CD4-positive, alpha-beta memory T cell (primary cell): ENCODE measurements at regions not wholly inside any gene's neighbourhood (a gene's known extent, or its start where the extent isn't known, plus 50 kb on each side); places are given as distances from the start of the nearest gene placed in this dataset.
A peak's percentile ranks its signal among the peaks of the same experiment; 100 is the strongest.

ENCODE experiments used
- CTCF ChIA-PET: fragments of 350-600 bp; sonication (Branson Sonifier 250); formaldehyde crosslinking; loops from one replicate; lab custom pipeline; 2021; ENCODE audit warnings: inconsistent platforms; ENCODE audit not compliant: partially characterized antibody; lab: Charles Lee
- POLR2A ChIA-PET: fragments of 350-600 bp; sonication (Branson Sonifier 250); formaldehyde crosslinking; loops from one replicate; lab custom pipeline; 2021; ENCODE audit not compliant: partially characterized antibody; lab: Charles Lee
- DNase-seq, 5 donors: peaks; one replicate each; pipeline versions ENCODE4 v3.0.0 to v3.0.0-alpha.2; 2020 to 2022; ENCODE audit warnings: mixed read lengths in 1 of 5
- H3K27ac ChIP-seq: one replicate; pipeline ENCODE4 v1.7.0; 2013; ENCODE audit warnings: low read depth, low read length
- H3K27me3 ChIP-seq: 2 replicates; pipeline ENCODE4 v1.7.0; 2013; ENCODE audit warnings: mild to moderate bottlenecking, low read length, moderate library complexity; ENCODE audit not compliant: insufficient read depth
- H3K36me3 ChIP-seq: 2 replicates; pipeline ENCODE4 v1.7.0; 2013; ENCODE audit warnings: mild to moderate bottlenecking, low read length, moderate library complexity; ENCODE audit not compliant: insufficient read depth
- H3K4me1 ChIP-seq: 2 replicates; pipeline ENCODE4 v1.7.0; 2013; ENCODE audit warnings: mild to moderate bottlenecking, low read length, moderate library complexity; ENCODE audit not compliant: insufficient read depth
- H3K4me3 ChIP-seq, 2 donors: one replicate each; pipeline ENCODE4 v1.7.0; 2013; ENCODE audit warnings: low read length in 2 of 2, mild to moderate bottlenecking in 1 of 2
- H3K9me3 ChIP-seq, 2 donors: one replicate each; pipeline ENCODE4 v1.7.0; 2013; ENCODE audit warnings: low read length in 2 of 2, control low read depth in 1 of 2; ENCODE audit not compliant: control insufficient read depth in 1 of 2
- H3K27ac Mint-ChIP-seq, 7 donors: one replicate each; pipeline ENCODE4 v1.8.0; 2020 to 2021; ENCODE audit warnings: mixed read lengths in 7 of 7, mild to moderate bottlenecking in 6 of 7, inconsistent platforms in 3 of 7, moderate library complexity in 3 of 7
- H3K27me3 Mint-ChIP-seq, 2 donors: one replicate each; pipeline ENCODE4 v1.8.0; 2020 to 2021; ENCODE audit warnings: mixed read lengths in 2 of 2
- H3K36me3 Mint-ChIP-seq, 2 donors: one replicate each; pipeline ENCODE4 v1.8.0; 2020 to 2021; ENCODE audit warnings: mixed read lengths in 2 of 2, inconsistent platforms in 1 of 2, mild to moderate bottlenecking in 1 of 2
- H3K4me1 Mint-ChIP-seq, 4 donors: one replicate each; pipeline ENCODE4 v1.8.0; 2020 to 2021; ENCODE audit warnings: mixed read lengths in 4 of 4, mild to moderate bottlenecking in 1 of 4
- H3K4me3 Mint-ChIP-seq, 8 donors: one replicate each; pipeline ENCODE4 v1.8.0; 2020 to 2021; ENCODE audit warnings: mixed read lengths in 8 of 8, mild to moderate bottlenecking in 7 of 8, moderate library complexity in 6 of 8, inconsistent platforms in 3 of 8
- H3K9me3 Mint-ChIP-seq, 8 donors: one replicate each; pipeline ENCODE4 v1.8.0; 2020 to 2021; ENCODE audit warnings: mixed read lengths in 8 of 8, mild to moderate bottlenecking in 5 of 8, inconsistent platforms in 3 of 8, moderate library complexity in 1 of 8
- intact Hi-C: fragments of 100-400 bp; cut with micrococcal nuclease; formaldehyde crosslinking; loops from one replicate; pipeline ENCODE4 v1.15.1; 2023

DNA sequence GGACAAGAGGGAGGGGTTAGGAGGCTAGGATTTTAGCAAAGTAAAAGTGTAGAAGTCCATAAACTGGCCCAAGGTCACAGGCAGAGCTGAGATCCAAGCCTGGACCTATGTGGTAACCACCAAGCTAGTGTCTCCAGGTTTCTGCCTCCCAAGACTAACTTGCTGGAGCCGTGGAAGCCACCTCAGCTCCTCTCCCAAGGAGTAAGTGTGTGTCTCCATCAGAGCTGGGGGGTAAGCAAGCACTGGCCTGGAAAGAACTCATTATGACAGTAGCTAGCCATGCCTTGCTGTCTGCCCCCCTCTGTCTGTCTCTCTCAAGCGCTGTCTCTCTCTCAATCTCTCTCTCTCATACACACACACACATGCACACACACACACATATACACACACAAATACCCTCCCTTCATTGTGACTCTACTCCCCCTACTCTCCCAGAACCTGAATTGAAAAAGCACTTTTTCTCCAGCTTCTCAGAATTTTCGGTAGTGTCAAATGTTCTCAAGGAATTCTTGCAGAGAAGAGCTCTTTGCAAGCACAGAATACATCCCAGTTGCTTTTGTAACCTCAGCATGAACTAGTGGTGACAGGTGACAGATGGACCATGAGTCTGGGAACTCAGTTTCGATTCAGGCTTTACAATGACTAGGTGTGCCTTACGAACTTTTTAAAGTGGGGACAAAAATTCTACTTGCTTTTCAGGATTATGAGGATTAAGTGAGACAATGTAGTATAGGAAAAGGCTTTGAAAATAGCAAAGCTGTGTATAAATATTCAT is 238.0 kb upstream of the FGGY start:
- H3K4me1 Mint-ChIP-seq, result peaks cover 12 to 30% (median 19%) of the 10 kb centered on the region in 4 donors
- H3K27me3 ChIP-seq, result no peaks in the 10 kb centered on the region
- H3K9me3 Mint-ChIP-seq, result peaks cover 0 to 5% (median 0%) of the 10 kb centered on the region in 8 donors
- peak overlapping the region in 1 of 7 donors; percentile 28 for H3K27ac Mint-ChIP-seq
- no peak overlapping the region for H3K27ac ChIP-seq
- H3K36me3 Mint-ChIP-seq, result no peaks in the 10 kb centered on the region
- ChIA-PET CTCF (interaction anchor here (1.3 kb wide), 1 partner anchor 12 kb away, joined by 4 read pairs; no protein-coding TSS in a partner anchor), POLR2A (interaction anchor here (1.0 kb wide), 2 partner anchors 12 to 275 kb away, joined by 3 read pairs; partner anchors contain the start of gene JUN)
- no peaks in the 10 kb centered on the region for H3K36me3 ChIP-seq
- H3K4me3 Mint-ChIP-seq, result no peak overlapping the region
- H3K27me3 Mint-ChIP-seq, result peaks cover 0 to 4% of the 10 kb centered on the region in 2 donors
- no peak overlapping the region for H3K4me3 ChIP-seq
- DNase-seq, result no peak
- H3K9me3 ChIP-seq, result no peaks in the 10 kb centered on the region
- H3K4me1 ChIP-seq, result peaks cover 12% of the 10 kb centered on the region
- intact Hi-C loops, result no loop called here

DNA sequence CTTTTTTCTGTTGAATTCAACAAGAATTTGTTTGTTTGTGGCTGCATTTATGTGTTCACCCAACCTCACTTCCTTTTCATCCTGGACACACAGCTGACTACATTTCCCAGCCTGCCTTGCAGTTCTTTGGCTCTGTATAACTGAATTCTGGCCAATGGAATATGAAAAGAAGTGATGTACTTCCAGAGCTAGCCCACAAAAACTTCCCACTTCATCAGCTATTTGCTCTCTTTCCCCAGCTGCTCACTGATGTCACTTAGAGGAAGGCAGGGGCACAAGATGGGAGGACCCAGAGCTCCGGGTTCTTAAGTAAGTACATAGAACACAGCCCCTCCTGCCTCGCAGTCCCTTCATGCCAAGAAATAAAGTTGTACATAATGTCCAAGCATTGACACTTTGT is 235.0 kb upstream of the FGGY start:
- no peak overlapping the region for H3K27ac ChIP-seq
- Mint-ChIP-seq H3K36me3 (no peaks in the 10 kb centered on the region), H3K27ac (peak overlapping the region in 1 of 7 donors; percentile 59), H3K4me3 (no peak overlapping the region), H3K4me1 (peaks cover 15 to 36% (median 28%) of the 10 kb centered on the region in 4 donors), H3K27me3 (no peaks in the 10 kb centered on the region), H3K9me3 (peaks cover 0 to 2% (median 0%) of the 10 kb centered on the region in 8 donors)
- H3K36me3 ChIP-seq, result no peaks in the 10 kb centered on the region
- no peak for DNase-seq
- ChIA-PET POLR2A (interaction anchor here (0.9 to 1.2 kb wide), 2 partner anchors 245 to 279 kb away, joined by 3 read pairs; no protein-coding TSS in a partner anchor), CTCF (interaction anchor here (1.2 kb wide), 1 partner anchor 10 kb away, joined by 3 read pairs; no protein-coding TSS in a partner anchor)
- no peak overlapping the region for H3K4me3 ChIP-seq
- H3K9me3 ChIP-seq, result no peaks in the 10 kb centered on the region
- no peaks in the 10 kb centered on the region for H3K27me3 ChIP-seq
- intact Hi-C loops, result no loop called here
- H3K4me1 ChIP-seq, result peaks cover 19% of the 10 kb centered on the region

DNA sequence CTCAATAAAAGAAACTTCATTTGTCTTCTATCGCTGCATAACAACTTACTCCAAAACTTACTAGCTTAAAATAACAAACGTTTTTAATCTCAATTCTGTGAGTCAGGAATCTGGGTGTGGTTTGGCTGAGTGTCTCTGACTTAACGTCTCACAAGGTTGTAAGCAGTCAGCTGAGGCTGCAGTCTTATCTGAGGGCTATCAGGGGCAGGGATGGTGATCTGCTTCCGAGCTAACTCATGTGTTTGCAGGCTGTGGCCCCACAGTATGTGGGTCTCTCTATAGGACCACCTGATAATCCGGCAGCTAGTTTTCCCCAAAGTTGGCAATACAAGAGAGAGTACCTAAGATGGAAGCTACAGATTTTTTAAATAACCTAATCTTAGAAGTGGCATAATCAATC is 234.2 kb upstream of the FGGY start:
- Histone ChIP-seq H3K27ac (no peak overlapping the region), H3K4me3 (no peak overlapping the region), H3K9me3 (no peaks in the 10 kb centered on the region), H3K4me1 (peaks cover 19% of the 10 kb centered on the region), H3K27me3 (no peaks in the 10 kb centered on the region), H3K36me3 (no peaks in the 10 kb centered on the region)
- ChIA-PET POLR2A (interaction anchor here (0.9 to 1.2 kb wide), 2 partner anchors 10 to 279 kb away, joined by 3 read pairs; partner anchors contain the start of gene JUN), CTCF (interaction anchor here (1.1 kb wide), 1 partner anchor 637 kb away, joined by 3 read pairs; no protein-coding TSS in a partner anchor)
- Mint-ChIP-seq H3K36me3 (no peaks in the 10 kb centered on the region), H3K9me3 (peaks cover 0 to 2% (median 0%) of the 10 kb centered on the region in 8 donors), H3K27me3 (no peaks in the 10 kb centered on the region), H3K27ac (no peak overlapping the region), H3K4me1 (peaks cover 15 to 35% (median 28%) of the 10 kb centered on the region in 4 donors), H3K4me3 (no peak overlapping the region)
- intact Hi-C loops, result no loop called here
- DNase-seq, result no peak

DNA sequence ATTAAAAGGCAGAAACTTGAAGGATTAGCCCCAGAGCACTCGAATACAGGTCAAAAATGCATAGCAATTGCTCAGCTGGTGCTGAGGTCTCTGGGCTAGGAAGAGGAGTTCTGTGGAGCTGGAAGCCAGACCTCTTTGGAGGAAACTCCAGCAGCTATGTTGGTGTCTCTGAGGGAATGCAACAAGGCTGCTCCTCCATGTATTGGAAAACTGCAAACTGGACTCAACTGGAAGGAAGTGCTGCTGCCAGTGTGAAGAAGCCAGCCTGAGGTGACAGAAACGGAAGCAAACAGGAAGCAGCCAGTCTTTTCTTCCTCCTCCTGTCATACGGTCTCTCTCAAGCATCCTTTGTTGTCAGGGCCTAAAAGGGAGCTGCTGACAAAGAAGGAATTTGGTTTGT is 233.4 kb upstream of the FGGY start:
- ChIA-PET CTCF (interaction anchor here (1.2 kb wide), 1 partner anchor 20 kb away, joined by 3 read pairs; no protein-coding TSS in a partner anchor), POLR2A (interaction anchor here (0.9 to 1.2 kb wide), 3 partner anchors 11 to 280 kb away, joined by 3 read pairs; partner anchors contain the start of gene JUN)
- DNase-seq, result peak in 2 of 5 donors; percentile 19 to 41
- Histone ChIP-seq H3K36me3 (no peaks in the 10 kb centered on the region), H3K9me3 (no peaks in the 10 kb centered on the region), H3K27me3 (no peaks in the 10 kb centered on the region), H3K4me3 (no peak overlapping the region), H3K4me1 (peaks cover 19% of the 10 kb centered on the region), H3K27ac (no peak overlapping the region)
- H3K9me3 Mint-ChIP-seq, result peaks cover 0 to 2% (median 0%) of the 10 kb centered on the region in 8 donors
- H3K4me1 Mint-ChIP-seq, result peaks cover 15 to 32% (median 28%) of the 10 kb centered on the region in 4 donors
- H3K27me3 Mint-ChIP-seq, result no peaks in the 10 kb centered on the region
- H3K4me3 Mint-ChIP-seq, result peak overlapping the region in 6 of 8 donors; percentile 3 to 68 (median 44)
- H3K36me3 Mint-ChIP-seq, result no peaks in the 10 kb centered on the region
- intact Hi-C loops, result no loop called here
- peak overlapping the region; percentile 52 to 81 (median 61) for H3K27ac Mint-ChIP-seq

DNA sequence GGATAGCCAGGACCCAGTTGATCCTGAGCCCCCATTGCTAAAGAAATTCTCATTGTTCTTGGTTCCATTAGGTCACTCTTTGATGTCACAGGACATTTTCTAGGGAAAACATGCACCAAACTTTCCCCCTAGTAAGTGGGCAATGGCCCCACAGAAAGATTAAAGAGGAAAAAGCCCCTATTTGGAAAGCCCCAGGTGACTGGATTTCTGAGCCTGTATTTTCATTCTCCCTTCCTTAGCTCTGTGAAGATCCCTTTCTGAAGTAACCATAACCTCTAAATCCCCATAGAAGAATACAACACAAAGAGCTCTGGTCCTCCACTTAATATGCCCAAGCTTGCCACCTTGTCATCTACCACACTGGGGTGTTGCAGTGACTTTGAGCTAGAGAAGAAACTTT is 232.3 kb upstream of the FGGY start:
- peaks cover 0 to 2% (median 0%) of the 10 kb centered on the region in 8 donors for H3K9me3 Mint-ChIP-seq
- peak overlapping the region in 3 of 7 donors; percentile 7 to 73 (median 54) for H3K27ac Mint-ChIP-seq
- H3K4me1 ChIP-seq, result peaks cover 19% of the 10 kb centered on the region
- CTCF ChIA-PET, result interaction anchor here (0.9 kb wide), 1 partner anchor 67 kb away, joined by 3 read pairs; no protein-coding TSS in a partner anchor
- H3K27me3 ChIP-seq, result no peaks in the 10 kb centered on the region
- POLR2A ChIA-PET, result interaction anchor here (1.4 kb wide), 1 partner anchor 18 kb away, joined by 4 read pairs; no protein-coding TSS in a partner anchor
- H3K4me1 Mint-ChIP-seq, result peaks cover 15 to 32% (median 28%) of the 10 kb centered on the region in 4 donors
- H3K36me3 ChIP-seq, result no peaks in the 10 kb centered on the region
- H3K27ac ChIP-seq, result no peak overlapping the region
- no peaks in the 10 kb centered on the region for H3K9me3 ChIP-seq
- DNase-seq, result no peak
- intact Hi-C loops, result no loop called here
- H3K4me3 ChIP-seq, result no peak overlapping the region
- H3K36me3 Mint-ChIP-seq, result no peaks in the 10 kb centered on the region
- H3K4me3 Mint-ChIP-seq, result peak overlapping the region in 1 of 8 donors; percentile 17
- no peaks in the 10 kb centered on the region for H3K27me3 Mint-ChIP-seq

DNA sequence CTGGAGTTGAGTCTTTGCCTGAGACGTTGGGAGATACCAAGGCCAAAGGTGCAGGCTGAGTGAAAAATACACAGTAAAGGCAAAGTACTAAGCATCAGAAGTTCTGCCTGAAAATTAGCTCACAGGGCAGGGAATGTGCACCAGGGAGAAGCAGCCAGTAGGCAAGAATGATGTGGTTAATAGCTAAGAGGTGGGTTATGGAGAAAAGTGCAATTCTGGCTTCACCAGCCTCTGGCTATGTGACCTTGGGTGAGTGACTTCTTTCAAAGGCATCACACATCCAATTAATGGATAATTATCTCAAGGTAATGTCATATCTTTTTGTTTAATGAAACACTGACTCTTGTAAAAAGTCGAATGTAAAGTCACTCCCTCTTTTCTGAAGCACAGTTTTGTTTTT is 230.7 kb upstream of the FGGY start:
- Histone ChIP-seq H3K4me3 (no peak overlapping the region), H3K27ac (no peak overlapping the region), H3K9me3 (no peaks in the 10 kb centered on the region), H3K4me1 (peaks cover 26% of the 10 kb centered on the region), H3K36me3 (no peaks in the 10 kb centered on the region), H3K27me3 (no peaks in the 10 kb centered on the region)
- CTCF ChIA-PET, result interaction anchor here (1.3 kb wide), 1 partner anchor 19 kb away, joined by 5 read pairs; no protein-coding TSS in a partner anchor
- POLR2A ChIA-PET, result interaction anchor here (1.2 to 1.5 kb wide), 2 partner anchors 46 to 282 kb away, joined by 4 read pairs; partner anchors contain the start of gene JUN
- intact Hi-C loops, result no loop called here
- H3K27ac Mint-ChIP-seq, result no peak overlapping the region
- no peaks in the 10 kb centered on the region for H3K27me3 Mint-ChIP-seq
- no peak for DNase-seq
- peaks cover 19 to 42% (median 35%) of the 10 kb centered on the region in 4 donors for H3K4me1 Mint-ChIP-seq
- no peaks in the 10 kb centered on the region for H3K9me3 Mint-ChIP-seq
- no peaks in the 10 kb centered on the region for H3K36me3 Mint-ChIP-seq
- no peak overlapping the region for H3K4me3 Mint-ChIP-seq
